ENCODE measurements at regions not wholly inside any gene's neighbourhood (a gene's known extent, or its start where the extent isn't known, plus 50 kb on each side); places are given as distances from the start of the nearest gene placed in this dataset.

DNA sequence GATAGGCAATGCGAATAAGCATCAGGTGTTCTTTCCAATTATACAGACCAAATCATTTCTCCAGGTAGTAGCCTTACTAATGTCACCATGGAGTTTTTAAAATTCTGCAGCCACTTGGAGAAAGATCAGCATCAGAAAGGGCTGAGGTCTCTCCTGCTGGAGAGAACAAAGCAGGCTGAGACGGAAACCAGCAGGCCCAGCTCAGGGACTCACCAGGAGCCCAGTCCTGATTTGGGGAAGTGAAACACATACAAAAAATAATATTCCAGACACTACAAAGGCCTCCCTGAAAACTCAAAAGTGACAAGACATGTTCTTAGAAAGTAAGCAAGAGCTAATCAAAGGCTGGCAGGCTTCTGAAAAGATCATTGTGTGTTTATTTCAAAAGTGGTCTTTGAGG is 207.1 kb upstream of the GHITM start:
- Histone ChIP-seq H3K4me2 (no peak overlapping the region), H3K36me3 (ENCODE audit: insufficient read depth) (no peaks in the 10 kb centered on the region), H2AFZ (ENCODE audit: low read depth) (no peak overlapping the region), H3K79me2 (ENCODE audit: insufficient read depth, low read depth) (no peaks in the 10 kb centered on the region), H3K27me3 (ENCODE audit: insufficient read depth, low read depth) (no peaks in the 10 kb centered on the region), H3K4me3 (IDR thresholded peaks at IDR 0.05; ENCODE audit: insufficient read depth, low read depth, low read length) (no peak overlapping the region), H4K20me1 (ENCODE audit: insufficient read depth) (no peaks in the 10 kb centered on the region), H3K27ac (no peak overlapping the region), H3K4me1 (ENCODE audit: low read depth, poor library complexity, severe bottlenecking) (no peaks in the 10 kb centered on the region), H3K9ac (no peak overlapping the region)
- TF ChIP-seq, protein P1, sequence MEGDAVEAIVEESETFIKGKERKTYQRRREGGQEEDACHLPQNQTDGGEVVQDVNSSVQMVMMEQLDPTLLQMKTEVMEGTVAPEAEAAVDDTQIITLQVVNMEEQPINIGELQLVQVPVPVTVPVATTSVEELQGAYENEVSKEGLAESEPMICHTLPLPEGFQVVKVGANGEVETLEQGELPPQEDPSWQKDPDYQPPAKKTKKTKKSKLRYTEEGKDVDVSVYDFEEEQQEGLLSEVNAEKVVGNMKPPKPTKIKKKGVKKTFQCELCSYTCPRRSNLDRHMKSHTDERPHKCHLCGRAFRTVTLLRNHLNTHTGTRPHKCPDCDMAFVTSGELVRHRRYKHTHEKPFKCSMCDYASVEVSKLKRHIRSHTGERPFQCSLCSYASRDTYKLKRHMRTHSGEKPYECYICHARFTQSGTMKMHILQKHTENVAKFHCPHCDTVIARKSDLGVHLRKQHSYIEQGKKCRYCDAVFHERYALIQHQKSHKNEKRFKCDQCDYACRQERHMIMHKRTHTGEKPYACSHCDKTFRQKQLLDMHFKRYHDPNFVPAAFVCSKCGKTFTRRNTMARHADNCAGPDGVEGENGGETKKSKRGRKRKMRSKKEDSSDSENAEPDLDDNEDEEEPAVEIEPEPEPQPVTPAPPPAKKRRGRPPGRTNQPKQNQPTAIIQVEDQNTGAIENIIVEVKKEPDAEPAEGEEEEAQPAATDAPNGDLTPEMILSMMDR (conservative IDR thresholded peaks at IDR 0.05; ENCODE audit: low read depth, low read length), result no peak

DNA sequence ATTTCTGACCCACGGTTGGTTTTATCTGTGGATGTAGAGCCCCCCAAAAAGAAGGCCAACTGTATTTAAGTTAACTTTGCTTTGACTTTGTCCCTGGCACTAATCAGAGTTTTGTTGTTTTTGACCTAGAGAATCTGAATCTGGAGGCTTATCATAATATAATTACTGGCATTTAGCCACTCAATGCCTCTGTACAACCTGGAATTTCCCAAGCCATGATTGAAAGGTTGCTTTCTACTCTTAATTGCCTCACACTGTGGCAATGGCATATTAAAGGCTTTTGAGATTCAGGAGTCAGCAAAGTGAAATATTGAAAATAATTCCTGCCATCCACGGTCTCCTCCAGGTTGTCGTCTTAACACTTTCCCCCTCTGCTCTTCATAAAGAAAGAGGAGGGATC is 205.2 kb upstream of the GHITM start:
- Histone ChIP-seq H4K20me1 (ENCODE audit: insufficient read depth) (no peaks in the 10 kb centered on the region), H2AFZ (ENCODE audit: low read depth) (no peak overlapping the region), H3K4me1 (ENCODE audit: low read depth, poor library complexity, severe bottlenecking) (no peaks in the 10 kb centered on the region), H3K79me2 (ENCODE audit: insufficient read depth, low read depth) (no peaks in the 10 kb centered on the region), H3K4me2 (no peak overlapping the region), H3K9ac (no peak overlapping the region), H3K36me3 (ENCODE audit: insufficient read depth) (no peaks in the 10 kb centered on the region), H3K27ac (no peak overlapping the region), H3K27me3 (ENCODE audit: insufficient read depth, low read depth) (no peaks in the 10 kb centered on the region), H3K4me3 (IDR thresholded peaks at IDR 0.05; ENCODE audit: insufficient read depth, low read depth, low read length) (no peak overlapping the region)
- TF ChIP-seq, protein P1 (conservative IDR thresholded peaks at IDR 0.05; ENCODE audit: low read depth, low read length), result no peak

DNA sequence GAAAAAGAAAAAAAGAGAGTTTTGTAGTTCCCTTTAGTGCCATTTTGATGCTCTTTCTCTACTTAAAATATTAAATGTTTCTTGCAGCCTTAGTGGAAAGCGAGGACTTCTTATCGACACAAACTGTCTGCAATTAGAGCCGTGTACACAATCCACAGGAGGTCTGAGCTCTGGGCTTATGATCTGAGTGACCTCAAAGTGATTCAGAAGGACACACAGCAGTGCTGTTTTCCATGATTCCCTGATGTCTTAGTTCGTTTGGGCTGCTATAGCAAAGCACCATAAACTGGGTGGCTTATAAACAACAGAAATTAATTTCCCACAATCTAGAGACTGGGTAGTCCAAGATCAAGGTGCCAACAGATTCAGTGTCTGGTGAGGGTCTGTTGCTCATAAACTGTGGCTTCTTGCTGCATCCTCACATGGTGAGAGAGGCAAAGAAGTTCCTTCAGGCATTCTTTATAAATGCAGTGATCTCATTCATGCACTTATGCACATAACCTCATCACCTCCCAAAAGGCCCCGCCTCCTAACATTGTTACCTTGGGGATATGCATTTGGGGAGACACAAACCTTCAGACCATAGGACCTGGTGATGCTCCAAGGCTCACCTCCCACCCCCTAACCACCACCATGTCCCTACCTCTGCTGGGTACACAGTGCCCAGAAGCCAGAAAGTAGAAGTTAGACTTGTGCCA is 204.5 kb upstream of the GHITM start:
- Histone ChIP-seq H3K27me3 (ENCODE audit: insufficient read depth, low read depth) (no peaks in the 10 kb centered on the region), H3K4me2 (no peak overlapping the region), H3K4me3 (IDR thresholded peaks at IDR 0.05; ENCODE audit: insufficient read depth, low read depth, low read length) (no peak overlapping the region), H3K79me2 (ENCODE audit: insufficient read depth, low read depth) (no peaks in the 10 kb centered on the region), H4K20me1 (ENCODE audit: insufficient read depth) (no peaks in the 10 kb centered on the region), H3K36me3 (ENCODE audit: insufficient read depth) (no peaks in the 10 kb centered on the region), H3K4me1 (ENCODE audit: low read depth, poor library complexity, severe bottlenecking) (no peaks in the 10 kb centered on the region), H2AFZ (ENCODE audit: low read depth) (no peak overlapping the region), H3K9ac (no peak overlapping the region), H3K27ac (no peak overlapping the region)
- TF ChIP-seq, protein P1 (conservative IDR thresholded peaks at IDR 0.05; ENCODE audit: low read depth, low read length), result no peak

DNA sequence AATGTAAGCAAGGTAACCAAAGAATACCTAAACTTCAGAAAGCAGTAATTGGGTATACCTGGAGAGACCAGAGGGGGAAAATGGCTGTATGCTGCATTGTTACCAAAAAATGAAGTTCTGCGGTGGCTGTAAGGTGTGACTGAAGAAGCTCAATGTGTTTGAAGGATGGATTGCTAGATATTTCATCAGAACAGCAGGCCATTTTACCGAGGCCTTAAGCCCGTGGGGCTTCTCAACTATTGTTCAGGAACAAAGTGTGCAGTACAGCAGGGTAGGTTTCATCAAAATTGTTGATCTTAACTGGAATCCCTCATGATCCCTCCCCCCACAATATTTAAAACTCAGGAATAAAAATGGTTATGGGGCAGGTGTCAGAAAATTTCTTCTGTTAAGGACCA is 204.0 kb upstream of the GHITM start:
- Histone ChIP-seq H4K20me1 (ENCODE audit: insufficient read depth) (no peaks in the 10 kb centered on the region), H3K9ac (no peak overlapping the region), H3K4me1 (ENCODE audit: low read depth, poor library complexity, severe bottlenecking) (no peaks in the 10 kb centered on the region), H3K27me3 (ENCODE audit: insufficient read depth, low read depth) (no peaks in the 10 kb centered on the region), H3K4me3 (IDR thresholded peaks at IDR 0.05; ENCODE audit: insufficient read depth, low read depth, low read length) (no peak overlapping the region), H3K36me3 (ENCODE audit: insufficient read depth) (no peaks in the 10 kb centered on the region), H2AFZ (ENCODE audit: low read depth) (no peak overlapping the region), H3K4me2 (no peak overlapping the region), H3K79me2 (ENCODE audit: insufficient read depth, low read depth) (no peaks in the 10 kb centered on the region), H3K27ac (no peak overlapping the region)
- TF ChIP-seq, protein P1 (conservative IDR thresholded peaks at IDR 0.05; ENCODE audit: low read depth, low read length), result no peak

All from KMS-11 (cell line).